ENCODE measurements at regions not wholly inside any gene's neighbourhood (a gene's known extent, or its start where the extent isn't known, plus 50 kb on each side); places are given as distances from the start of the nearest gene placed in this dataset.

DNA sequence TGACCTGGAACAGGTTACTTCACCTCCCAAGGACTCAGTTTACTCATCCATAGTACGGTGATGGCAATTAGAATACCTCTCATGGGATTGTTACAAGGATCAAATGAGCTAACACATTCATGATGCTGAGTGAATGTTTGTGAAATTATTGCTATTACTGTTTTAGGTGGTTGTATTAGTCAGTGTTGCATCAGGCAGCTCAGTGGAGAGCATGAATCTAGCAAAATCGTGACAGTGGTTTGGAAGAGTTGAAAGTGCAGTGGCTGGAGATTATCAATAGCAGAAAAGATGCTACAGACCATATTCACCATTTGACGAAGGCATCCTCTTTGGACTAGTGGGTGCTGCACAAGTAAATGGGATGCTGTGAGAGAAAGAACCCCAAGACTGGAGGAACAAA is 50.4 kb upstream of the CTNNBL1 start:
- DNase-seq = no peak

DNA sequence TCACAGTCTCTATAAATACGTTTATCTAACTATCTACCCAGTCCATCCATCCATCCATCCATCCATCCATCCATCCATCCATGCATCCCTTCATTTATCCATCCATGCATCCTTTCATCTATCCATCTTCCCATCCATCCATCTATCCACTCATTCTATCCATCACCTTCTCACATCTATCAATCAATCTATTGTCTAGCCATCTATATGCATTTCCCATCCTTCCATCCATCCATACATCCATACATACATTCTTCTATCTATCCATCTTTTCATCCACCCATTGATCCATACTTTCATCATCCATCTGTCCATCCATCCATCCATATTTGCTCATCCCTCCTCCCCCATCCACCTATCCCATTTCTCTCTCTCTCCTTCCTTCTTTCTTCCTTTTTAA is 51.6 kb upstream of the CTNNBL1 start:
- no peak for DNase-seq

DNA sequence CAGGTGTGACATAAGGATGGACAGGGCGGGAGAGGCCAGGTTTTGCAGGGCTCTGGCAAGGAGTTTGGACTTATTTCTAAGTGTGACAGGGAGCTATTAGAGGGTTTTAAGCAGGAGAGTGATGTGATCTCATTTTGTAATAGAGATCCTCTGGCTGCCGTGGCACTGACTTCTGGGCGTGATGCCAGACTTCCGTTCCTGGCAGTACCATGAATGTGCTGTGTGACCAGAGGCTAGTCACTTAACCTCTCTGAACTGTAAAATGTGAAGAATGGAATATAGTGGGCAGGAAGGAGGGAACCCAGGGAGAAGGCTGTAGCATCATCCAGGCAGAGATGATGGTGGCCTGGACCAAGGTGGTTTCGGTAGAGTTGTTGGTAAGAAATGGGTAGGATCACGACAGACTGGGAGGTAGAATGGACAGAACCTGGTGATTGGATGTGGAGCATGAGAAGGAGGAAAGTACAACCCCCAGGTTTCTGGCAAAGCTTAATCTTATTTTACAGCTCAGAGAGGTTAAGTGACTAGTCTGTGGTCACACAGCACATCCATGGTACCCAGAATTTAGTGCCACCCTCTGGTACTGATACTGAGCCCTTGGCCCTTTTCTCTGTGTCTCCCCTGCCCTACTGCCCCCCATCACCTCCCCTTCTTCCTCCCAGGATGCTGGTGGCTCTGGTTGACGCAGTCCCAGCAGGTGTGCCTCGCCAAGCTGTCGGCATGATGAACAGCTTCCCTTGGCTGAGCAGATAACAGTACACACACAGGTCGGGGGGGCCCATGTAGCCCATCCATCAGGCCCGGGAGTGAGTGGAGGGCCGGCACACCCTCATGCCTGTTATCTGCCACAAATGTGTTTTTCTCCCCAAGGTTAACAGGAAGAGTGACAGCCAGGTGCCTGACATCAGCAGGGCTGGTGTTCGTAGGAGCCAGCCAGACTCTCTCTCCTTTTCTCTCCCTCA is 52.9 kb upstream of the CTNNBL1 start:
- DNase-seq = no peak

DNA sequence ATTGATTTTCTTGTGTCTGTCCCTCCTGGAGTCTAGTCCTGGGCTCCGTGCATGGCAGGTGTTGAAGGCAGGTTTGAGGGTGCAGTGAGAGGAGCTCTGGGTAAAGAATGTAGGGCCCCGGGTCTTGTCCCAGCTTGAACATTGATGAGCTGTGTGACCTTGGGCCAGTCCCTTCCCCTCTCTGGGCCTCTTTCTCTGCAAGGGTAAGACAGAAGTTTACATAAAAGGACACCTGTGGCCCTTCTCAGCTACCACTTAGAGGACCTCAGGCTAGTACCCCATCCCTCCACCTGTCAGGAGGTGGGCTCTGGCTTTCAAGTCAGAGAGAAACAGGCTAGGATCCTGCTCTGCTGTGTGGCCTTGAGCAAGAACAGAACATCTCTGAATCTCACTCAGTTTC is 55.3 kb upstream of the CTNNBL1 start:
- DNase-seq = no peak

DNA sequence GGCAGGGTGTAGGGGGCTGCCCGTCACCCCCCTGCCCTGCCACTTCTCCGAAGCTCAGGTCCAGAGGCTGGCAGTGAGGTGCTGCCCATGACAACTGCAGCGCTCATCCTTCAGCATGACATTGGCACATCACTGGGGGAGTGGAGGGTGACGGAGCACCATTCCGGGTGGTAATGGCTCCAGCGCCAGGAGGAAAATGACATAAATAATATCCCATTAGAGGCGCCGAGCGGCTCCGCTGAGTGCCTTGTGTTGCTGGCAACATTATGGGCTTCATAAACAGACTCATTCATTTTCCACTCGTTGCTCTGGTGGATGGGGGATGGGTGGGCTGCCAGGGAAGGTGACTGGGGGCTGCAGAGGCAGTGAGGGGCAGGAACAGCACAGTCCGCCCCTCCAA is 56.9 kb upstream of the CTNNBL1 start:
- DNase-seq = no peak

DNA sequence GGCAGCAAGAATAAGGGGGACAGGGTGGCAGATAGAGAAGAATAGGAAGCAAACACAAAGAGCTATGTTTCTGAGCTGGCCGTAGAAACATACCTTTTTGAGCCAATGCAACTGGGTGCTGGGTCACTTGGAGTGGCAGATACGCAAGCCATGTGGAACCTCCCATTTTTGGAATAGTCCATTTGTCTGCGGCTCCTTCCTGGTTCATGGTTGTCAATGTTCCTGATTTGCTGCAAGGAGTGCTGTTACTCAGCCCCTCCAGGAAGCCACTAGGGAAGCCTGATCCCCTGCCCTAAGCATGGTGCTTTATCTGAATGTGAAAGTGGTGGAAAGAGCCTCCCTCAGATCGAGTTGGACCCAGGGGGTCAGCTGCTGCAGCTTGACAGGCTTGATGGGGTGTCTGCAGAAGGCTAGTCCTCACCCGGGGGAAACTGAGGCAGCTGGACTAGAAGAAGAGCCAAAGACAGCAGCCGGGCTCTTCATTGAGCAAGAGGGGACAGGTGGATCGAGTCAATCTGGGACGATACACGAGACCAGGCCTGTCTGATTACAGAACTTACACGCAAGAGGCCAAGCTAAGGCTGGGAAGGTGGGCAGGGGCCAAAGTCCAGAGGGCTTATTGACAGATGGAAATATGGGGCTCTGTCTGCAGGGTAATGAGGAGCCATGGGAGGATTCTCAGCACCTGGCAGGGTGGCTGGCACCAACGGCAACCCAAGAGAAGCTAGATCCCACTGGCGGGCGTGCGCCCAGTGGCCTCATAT is 57.4 kb upstream of the CTNNBL1 start:
- DNase-seq = no peak

DNA sequence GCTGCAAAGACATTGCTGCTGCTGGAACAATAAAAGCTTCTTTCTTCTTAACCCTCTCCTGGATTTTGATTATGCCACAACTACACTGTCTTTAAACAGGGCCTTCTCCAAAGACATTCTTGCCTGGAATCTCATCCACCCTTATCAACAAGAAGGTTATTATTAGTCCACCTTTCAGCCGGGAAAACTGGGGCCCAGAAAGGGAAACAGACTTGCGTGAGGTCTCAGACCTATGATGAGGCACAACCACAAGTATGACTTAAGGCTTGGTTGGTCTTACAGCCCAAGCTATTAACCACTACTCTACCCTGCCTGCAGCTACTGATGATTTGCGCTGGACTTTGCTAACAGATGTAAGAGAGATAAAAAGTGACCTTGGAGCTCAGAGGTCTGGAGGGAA is 62.8 kb upstream of the CTNNBL1 start:
- no peak for DNase-seq

DNA sequence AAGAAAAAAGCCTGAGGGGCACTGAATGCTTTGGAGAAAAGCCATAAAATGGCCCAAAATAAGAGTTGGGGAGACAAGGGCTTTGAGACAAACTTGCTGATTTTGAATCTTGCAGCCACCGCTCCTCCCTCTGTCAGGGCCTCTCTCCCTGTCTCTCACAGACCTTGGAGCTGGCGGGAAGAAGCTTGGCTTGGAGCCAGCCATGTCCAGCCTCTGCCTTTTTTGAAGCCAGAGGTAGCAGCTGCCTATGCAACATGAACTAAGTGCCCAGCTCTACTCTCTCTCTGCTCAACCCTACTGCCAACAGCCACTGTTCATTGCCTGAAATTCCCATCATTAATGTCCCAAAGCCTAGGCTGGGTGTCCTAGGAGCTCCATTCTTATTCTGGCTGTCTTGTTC is 63.7 kb upstream of the CTNNBL1 start:
- no peak for DNase-seq

DNA sequence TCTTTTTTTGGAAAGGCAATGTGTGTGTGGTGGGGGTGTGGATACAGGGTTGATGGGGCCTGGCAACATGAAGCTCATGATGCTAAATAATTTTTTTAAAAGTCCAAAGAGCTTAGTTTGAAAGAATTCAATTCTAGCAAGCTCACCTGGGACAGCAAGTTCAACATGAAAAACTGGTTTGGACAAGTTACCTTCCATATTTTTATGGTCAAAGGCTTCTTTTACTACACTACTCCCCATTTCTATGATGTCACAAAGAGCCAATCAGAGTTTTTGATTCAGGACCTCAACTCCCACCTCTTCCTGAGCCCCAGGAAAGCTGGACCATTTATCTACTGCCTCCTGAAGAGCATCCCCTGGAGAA is 66.1 kb upstream of the CTNNBL1 start:
- no peak for DNase-seq

DNA sequence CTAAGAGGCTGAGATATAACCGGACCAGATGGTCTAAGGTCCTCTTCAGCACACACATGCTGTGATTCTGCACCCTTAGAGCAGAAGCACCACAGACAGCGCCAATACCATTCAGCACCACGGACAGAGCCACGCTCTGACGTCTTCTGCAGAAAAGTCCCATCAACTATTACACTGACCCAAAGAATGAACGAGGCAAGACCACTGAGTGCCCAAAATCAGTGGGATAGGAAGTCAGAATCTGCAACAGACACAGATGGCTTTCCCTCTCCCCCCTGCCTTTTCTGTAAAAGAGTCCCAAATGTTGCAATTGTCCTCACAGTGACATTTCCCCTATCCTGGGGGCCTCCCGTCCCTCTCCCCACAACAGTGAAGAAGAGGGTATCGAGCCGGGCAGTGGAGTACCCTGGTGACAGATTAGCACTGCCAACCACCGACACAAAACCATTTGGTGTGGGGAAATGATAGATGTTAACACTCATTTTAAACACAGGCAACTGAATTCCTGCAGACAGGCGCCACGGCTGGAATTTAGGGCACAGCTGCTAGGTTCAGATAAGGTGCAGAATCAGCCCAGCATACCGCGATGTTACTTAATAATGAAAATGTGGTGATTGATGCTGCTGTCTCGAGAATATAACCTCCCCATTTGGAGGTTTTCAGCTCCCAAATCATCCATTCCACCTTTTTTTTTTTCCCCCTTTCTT is 66.6 kb upstream of the CTNNBL1 start:
- DNase-seq = peak; percentile 23 to 67

DNA sequence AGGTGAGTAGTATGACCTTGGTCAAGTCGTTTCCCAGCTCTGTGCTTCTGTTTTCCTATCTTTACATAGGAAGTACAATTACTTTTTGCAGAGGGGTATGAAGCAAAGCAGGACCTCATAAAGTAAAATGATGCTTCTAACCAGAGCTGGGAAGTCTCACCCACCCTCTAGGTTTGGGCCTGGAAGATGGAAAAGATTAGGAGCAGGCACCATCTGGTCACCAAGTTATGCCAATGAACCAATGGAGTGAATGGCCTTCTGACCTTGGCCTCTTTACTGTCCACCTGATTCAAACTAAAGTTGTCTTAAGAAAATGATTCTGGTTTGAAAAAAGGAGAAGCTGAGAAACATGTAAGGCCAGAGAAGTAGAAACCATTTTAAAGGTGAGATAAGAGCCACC is 68.9 kb upstream of the CTNNBL1 start:
- DNase-seq = no peak

DNA sequence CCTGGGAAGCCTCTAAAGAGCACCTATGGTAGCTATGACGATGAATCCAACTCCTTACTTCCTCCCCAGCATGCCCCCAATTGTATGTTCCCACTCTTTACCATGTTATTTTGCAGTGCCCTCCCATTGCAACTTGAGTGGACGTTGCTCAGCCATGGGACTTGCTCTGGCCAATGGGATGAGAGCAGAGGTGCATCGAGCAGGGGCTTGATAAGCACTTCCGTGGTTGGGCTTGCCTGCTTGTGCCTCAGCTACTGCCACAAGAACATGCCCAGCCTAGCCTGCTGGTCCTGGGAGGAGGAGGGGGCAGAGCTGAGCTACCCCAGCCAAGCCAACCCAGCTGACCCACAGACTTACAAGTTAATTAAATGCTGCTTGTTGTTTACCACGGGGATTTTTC is 71.1 kb upstream of the CTNNBL1 start:
- no peak for DNase-seq

DNA sequence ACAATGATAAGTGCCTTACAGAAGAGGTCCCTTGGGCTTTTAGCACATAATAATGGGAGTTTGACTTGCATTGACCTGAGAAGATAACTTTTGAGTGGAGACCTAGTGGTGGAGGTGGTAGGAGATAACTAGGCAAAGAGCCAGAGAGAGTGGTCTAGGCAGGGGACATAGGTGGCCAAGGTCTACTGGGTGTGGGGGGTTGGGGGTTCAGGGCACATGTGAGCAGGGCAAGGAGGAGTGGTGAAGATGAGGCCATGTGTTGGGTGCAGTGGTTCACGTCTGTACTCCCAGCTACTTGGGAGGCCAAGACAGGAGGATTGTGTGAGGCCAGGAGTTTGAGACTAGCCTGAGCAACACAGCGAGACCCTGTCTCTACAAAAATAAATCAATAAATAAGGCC is 74.3 kb upstream of the CTNNBL1 start:
- no peak for DNase-seq

DNA sequence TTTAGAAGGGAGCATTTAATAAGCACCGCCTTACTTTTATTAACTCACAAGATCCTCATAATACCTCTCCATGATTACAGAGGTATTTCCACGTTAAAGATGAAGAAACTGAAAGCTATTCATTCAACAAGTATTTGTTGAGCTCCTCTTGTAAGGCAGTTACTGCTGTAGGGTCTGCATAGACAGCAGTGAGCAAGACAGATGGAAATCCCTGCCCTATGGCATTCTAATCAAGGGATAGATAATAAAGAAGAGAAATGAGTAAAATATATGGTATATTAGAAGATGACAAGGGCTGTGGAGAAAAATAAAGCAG is 77.8 kb upstream of the CTNNBL1 start:
- no peak for DNase-seq

DNA sequence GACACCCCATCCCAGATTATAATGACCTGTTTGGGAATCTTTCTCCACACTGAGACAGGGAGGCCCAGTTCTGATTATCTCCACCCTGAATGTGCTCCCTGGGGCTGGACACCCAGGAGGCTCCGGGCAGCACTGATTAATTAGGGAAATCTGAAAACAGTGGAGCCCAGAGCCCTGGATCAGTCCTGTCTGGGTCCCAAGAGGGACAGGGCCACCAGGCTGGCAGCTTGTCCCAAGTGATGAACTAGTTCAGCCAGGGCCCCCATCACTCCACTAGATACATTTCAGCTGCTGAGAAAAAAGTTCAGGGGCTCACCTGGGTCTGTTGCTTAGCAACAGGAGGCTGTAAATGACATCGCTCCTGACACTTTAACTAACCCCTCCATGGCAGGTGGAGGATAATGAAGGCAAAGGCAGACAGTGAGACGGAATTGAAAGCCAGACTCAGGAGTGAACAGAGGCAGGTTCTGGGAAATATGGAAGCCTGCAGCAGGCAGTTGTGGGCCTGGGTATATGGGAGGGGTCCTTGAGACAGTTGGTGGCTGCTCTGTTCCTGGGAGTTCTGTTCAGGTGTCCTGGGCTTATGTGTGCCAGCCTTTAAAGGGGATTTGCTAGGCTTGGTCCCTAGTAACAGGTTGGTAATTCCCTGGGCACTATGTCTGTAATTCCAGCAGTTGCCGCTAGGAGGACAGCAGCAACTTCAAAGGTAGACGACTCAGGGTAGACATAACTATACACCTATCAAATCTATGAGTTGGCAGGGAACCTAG is 78.3 kb upstream of the CTNNBL1 start:
- peak; percentile 10 to 55 for DNase-seq

DNA sequence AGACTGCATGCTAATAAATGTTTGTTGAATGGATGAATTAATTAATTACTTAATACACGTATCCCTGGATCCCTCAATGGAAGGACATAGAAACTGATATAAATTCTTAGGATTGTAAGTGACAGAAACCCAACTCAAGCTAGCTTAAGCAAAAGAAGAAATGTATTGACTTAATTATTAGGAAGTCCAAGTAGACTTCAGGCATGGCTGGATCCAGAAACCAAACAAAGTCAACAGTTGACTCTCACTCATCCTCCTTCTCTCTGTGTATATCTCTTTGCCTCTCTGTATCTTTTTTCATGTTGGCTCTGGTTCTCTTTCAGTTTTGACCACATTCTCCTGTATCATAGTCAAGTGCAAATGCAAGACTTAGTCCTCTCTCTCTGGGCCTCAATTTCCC is 82.0 kb upstream of the CTNNBL1 start:
- DNase-seq = no peak

DNA sequence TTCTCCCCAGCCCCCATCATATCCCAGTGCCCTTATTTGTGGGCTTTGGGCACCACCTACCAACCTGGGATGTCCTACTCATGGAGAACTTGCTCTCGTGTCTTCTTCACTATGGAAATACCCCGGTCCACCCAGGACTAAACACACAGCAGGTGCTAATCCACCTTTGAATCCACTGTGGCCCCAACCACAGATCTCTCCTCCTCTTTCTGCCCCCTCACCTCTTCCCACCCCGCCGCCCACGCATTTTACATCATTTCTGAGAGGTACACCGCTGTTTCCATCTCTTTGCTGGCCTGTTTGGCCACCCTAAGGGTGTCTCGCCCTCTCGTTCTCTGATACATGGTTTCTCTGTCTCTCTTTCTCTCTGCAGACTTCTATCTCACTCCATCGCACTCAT is 82.5 kb upstream of the CTNNBL1 start:
- DNase-seq = no peak

DNA sequence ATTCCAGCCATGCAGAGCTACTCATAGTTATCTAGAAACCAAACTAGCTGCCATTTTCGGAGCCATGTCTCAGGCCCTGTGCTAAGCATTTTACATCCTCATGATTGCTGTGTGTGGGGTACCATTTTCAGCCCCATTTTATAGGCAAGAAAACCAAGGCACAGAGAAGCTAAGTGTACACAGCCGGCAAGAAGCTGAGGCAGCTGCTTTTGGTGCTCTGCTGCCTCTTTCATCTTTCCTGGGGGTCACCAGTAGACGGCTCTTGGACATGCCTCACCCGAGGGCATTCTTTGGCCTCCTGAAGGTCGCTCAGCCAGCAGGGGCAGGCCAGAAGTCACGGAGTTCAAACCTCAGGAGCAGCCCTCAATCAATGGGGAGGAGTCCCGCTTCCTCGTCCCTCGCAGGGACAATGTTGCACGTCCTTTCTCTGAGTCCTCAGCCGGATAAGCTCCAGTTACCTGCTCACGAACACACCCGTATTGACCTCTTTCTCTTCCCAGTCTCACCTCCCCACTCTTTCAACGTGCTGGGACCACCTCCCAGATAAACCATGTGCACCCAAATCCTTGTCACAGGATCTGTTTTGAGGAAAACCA is 82.6 kb upstream of the BLCAP start:
- no peak for DNase-seq

DNA sequence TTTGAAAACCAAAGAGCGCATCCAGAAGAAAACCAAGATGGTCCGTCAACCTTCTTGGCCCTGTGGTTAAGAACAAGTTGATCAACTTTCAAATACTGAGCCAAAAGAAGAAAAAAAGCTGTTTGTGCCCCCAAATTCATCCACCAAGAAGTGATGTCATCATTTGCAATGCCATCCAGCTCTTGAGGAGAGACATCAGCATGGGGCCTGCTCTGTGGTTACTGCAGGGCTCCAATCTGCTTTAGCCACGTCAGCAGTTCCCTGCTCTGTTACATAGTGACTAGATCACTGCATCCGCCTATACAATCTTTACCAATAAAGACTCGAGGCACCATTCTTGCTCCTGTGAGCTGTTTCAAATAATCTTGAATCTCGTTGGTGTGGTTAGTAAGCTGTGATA is 75.0 kb upstream of the BLCAP start:
- no peak for DNase-seq

DNA sequence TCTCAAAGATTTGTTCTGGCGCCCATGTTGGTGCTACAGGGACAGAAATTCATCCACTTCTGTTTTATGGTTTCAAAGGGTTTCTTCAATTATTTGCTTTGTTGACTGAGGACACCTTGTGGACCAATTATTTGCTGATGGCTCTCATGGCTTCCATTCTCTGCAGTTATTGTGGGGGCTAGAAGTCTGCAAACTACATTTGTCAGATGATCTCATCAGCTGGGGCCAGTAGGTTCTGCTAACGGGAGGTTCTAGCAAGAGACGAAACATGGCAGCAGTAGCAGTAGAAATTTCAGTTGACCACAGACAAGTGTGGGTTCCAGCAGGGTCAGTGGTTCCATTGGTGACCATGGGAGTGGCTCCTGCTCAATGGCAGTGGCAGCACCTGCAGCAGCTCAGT is 72.8 kb upstream of the BLCAP start:
- no peak for DNase-seq

DNA sequence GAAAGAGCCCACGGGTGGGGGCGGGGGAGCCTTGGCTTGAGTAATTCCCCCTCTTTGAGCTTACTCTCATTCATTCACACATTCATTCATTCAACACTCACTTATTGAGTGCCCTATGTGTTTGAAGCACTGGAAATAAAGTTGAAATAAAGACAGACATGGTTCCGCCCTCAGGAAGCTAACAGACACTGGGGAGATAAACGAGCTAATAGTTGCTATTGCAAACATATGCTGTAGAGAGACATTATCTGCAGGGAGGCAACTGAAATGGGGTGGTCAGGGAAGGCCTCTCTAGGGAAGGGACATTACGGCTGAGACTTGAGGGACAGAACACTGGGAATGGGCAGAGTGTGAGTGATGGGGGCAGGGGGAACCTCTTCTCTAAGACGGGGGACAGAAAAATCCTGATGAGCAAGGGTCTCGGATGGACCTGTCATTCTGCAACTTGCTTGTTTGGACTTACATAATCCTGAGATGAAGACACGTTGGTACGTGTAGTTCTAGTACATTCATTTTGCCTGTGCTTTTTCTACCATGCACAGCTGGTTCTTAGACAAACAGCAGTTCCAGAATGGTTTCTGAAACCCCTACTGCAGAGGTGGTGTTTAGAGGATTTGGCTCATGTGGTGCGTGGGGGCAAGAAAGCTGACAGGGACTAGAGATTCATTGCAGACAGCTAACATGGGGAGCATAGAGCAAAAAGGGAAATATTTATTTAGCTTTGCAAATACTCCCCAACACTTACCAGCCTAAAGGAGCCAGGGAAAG is 71.1 kb upstream of the BLCAP start:
- DNase-seq = no peak

DNA sequence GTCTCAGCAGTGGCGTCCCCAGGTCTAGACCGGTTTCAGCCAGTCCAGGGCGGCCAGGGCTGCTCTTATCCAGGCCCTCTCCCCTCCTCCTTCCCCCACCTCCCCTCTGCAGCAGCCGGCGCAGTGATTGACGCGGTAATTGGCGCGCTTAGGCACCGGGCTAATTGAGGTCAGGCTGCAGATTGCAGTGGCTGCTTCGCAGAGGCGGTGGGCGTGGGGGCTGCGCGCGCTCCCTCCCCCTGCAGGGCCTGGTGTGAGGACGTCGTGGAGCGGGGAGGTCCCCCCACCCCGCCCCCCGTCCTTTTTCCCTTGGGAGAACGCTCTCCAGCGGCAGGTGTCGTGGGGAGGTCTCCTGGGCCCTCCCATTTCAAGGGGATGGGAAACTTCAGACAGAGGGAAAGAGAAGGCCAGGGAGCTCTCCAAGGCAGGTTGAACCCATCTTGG is 70.4 kb upstream of the BLCAP start:
- DNase-seq = no peak
